ENCODE measurements at regions not wholly inside any gene's neighbourhood (a gene's known extent, or its start where the extent isn't known, plus 50 kb on each side); places are given as distances from the start of the nearest gene placed in this dataset.

DNA sequence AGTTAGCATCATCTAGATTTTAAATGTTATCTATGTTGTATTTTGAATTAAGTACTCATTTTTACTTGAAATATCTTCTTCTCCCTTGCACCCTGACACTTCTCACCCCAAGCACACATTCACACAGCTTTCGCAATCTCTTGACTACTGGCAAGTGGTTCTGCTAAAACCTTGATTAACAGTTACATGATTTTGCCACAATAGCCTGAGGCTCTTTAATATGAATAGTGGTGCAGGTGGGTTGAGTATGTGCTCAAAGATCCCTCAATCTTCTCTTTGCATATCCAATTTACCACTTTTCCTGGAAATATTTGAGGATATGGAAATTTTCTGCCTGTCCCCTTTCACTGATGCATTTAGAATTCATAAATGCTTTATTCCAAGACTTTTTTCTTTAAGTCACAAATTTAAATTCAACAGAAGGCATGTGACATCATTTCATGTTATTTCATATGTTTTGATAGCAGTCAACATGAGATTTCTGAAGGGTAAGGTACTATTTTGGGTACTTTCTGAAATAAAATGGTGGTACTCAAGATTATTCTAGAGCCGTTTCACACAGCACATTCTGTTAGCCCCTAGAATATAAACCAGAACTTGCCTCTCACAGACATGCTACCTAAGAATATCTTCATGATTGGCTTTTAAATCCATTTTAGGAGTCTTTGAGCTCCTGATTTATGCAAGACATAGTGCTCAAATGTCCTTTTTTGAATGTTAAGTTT lies 339.7 kb downstream of the RPRM start:
- TF ChIP-seq, protein P1, sequence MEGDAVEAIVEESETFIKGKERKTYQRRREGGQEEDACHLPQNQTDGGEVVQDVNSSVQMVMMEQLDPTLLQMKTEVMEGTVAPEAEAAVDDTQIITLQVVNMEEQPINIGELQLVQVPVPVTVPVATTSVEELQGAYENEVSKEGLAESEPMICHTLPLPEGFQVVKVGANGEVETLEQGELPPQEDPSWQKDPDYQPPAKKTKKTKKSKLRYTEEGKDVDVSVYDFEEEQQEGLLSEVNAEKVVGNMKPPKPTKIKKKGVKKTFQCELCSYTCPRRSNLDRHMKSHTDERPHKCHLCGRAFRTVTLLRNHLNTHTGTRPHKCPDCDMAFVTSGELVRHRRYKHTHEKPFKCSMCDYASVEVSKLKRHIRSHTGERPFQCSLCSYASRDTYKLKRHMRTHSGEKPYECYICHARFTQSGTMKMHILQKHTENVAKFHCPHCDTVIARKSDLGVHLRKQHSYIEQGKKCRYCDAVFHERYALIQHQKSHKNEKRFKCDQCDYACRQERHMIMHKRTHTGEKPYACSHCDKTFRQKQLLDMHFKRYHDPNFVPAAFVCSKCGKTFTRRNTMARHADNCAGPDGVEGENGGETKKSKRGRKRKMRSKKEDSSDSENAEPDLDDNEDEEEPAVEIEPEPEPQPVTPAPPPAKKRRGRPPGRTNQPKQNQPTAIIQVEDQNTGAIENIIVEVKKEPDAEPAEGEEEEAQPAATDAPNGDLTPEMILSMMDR (IDR thresholded peaks at IDR 0.05), result no peak
- TF ChIP-seq POLR2A (IDR thresholded peaks at IDR 0.05), result no peak
